GM23338 (cell line): ENCODE measurements at regions not wholly inside any gene's neighbourhood (a gene's known extent, or its start where the extent isn't known, plus 50 kb on each side); places are given as distances from the start of the nearest gene placed in this dataset.

Source experiments
- ATAC-seq: fragments of 200-7000 bp; cut with Tn5 transposase; 3 replicates; pipeline ENCODE4 v1.9.1; 2020
- DNase-seq: peaks from one replicate; pipeline ENCODE4 v3.0.0-alpha.2; 2015; ENCODE audit warnings: low spot score
- H2AFZ ChIP-seq: fragments of 200-600 bp; sonication (generic); 2 replicates; pipeline ENCODE4 v1.8.0; 2016; ENCODE audit warnings: antibody characterized with exemption, mild to moderate bottlenecking, moderate library complexity
- H3F3A ChIP-seq: fragments of 200-600 bp; sonication (generic); replicated peaks from 2 replicates; pipeline ENCODE4 v1.8.0; 2017; ENCODE audit warnings: antibody characterized with exemption, mixed run types, low read depth
- H3K27ac ChIP-seq: fragments of 200-600 bp; sonication (generic); 2 replicates; pipeline ENCODE4 v1.6.1; 2016; ENCODE audit warnings: low read depth
- H3K27me3 ChIP-seq: fragments of 200-600 bp; sonication (generic); 2 replicates; pipeline ENCODE4 v1.8.0; 2016; ENCODE audit warnings: mild to moderate bottlenecking, mixed run types, moderate library complexity; ENCODE audit not compliant: insufficient read depth
- H3K36me3 ChIP-seq: fragments of 200-600 bp; sonication (generic); 2 replicates; pipeline ENCODE4 v1.8.0; 2016; ENCODE audit warnings: mild to moderate bottlenecking; ENCODE audit not compliant: insufficient read depth
- H3K4me1 ChIP-seq: fragments of 200-600 bp; sonication (generic); 2 replicates; pipeline ENCODE4 v1.8.0; 2016; ENCODE audit warnings: mild to moderate bottlenecking, moderate library complexity; ENCODE audit not compliant: insufficient read depth
- H3K4me2 ChIP-seq: fragments of 200-600 bp; sonication (generic); 2 replicates; pipeline ENCODE4 v1.7.1; 2017; ENCODE audit warnings: mixed run types
- H3K4me3 ChIP-seq: fragments of 200-600 bp; sonication (generic); 2 replicates; pipeline ENCODE4 v1.6.1; 2016; ENCODE audit warnings: mixed run types
- H3K79me2 ChIP-seq: fragments of 200-600 bp; sonication (generic); replicated peaks from 2 replicates; pipeline ENCODE4 v1.8.0; 2017; ENCODE audit warnings: mild to moderate bottlenecking; ENCODE audit not compliant: insufficient read depth
- H3K9me2 ChIP-seq: fragments of 200-600 bp; sonication (generic); 2 replicates; pipeline ENCODE4 v1.8.0; 2017; ENCODE audit not compliant: insufficient read depth
- H4K20me1 ChIP-seq: fragments of 200-600 bp; sonication (generic); replicated peaks from 2 replicates; pipeline ENCODE4 v1.8.0; 2017; ENCODE audit warnings: mild to moderate bottlenecking; ENCODE audit not compliant: insufficient read depth
- H3K27ac Mint-ChIP-seq: 2 replicates; pipeline ENCODE4 v1.8.0; 2020; ENCODE audit warnings: inconsistent platforms, mild to moderate bottlenecking, moderate library complexity, mixed read lengths
- H3K27me3 Mint-ChIP-seq: 3 replicates; pipeline ENCODE4 v1.8.0; 2022; ENCODE audit warnings: low read depth, mild to moderate bottlenecking, moderate library complexity, mixed read lengths, inconsistent platforms; ENCODE audit not compliant: insufficient read depth, poor library complexity
- H3K36me3 Mint-ChIP-seq: 3 replicates; pipeline ENCODE4 v1.8.0; 2021; ENCODE audit warnings: low read depth, mild to moderate bottlenecking, inconsistent platforms, moderate library complexity, mixed read lengths
- H3K4me1 Mint-ChIP-seq: 3 replicates; pipeline ENCODE4 v1.8.0; 2020; ENCODE audit warnings: mild to moderate bottlenecking, inconsistent platforms, mixed read lengths
- H3K4me3 Mint-ChIP-seq: 3 replicates; pipeline ENCODE4 v1.8.0; 2021; ENCODE audit warnings: moderate library complexity, mild to moderate bottlenecking, inconsistent platforms, mixed read lengths
- H3K9me3 Mint-ChIP-seq: 3 replicates; pipeline ENCODE4 v1.8.0; 2020; ENCODE audit warnings: moderate library complexity, mild to moderate bottlenecking, inconsistent platforms, mixed read lengths
- CREB1 ChIP-seq: fragments of 250-450 bp; sonication (Bioruptor Pico); IDR thresholded peaks from 2 replicates; pipeline ENCODE4 v1.5.0; 2020; ENCODE audit warnings: low read depth, mild to moderate bottlenecking, moderate library complexity
- EZH2 ChIP-seq: fragments of 200-600 bp; sonication (generic); IDR thresholded peaks from one replicate; pipeline ENCODE4 v1.8.0; 2017; ENCODE audit warnings: antibody characterized with exemption, mild to moderate bottlenecking, low read depth; ENCODE audit not compliant: unreplicated experiment
- EZH2phosphoT487 ChIP-seq: fragments of 200-600 bp; sonication (generic); IDR thresholded peaks from one replicate; pipeline ENCODE4 v1.8.1; 2018; ENCODE audit warnings: antibody characterized with exemption; ENCODE audit not compliant: unreplicated experiment
- JUNB ChIP-seq: IDR thresholded peaks from one replicate; pipeline ENCODE4 v1.6.1; 2016; ENCODE audit warnings: antibody characterized with exemption; ENCODE audit not compliant: unreplicated experiment
- NANOG ChIP-seq: IDR thresholded peaks from 2 replicates; pipeline ENCODE4 v1.6.1; 2016; ENCODE audit warnings: antibody characterized with exemption, borderline replicate concordance
- POLR2AphosphoS5 ChIP-seq: IDR thresholded peaks from 2 replicates; pipeline ENCODE4 v1.6.1; 2016; ENCODE audit warnings: antibody characterized with exemption, low read depth
- STAT1 ChIP-seq: IDR thresholded peaks from one replicate; pipeline ENCODE4 v1.6.1; 2016; ENCODE audit warnings: antibody characterized with exemption; ENCODE audit not compliant: unreplicated experiment
- ZNF114 ChIP-seq: fragments of 250-450 bp; sonication (Bioruptor Pico); IDR thresholded peaks from 2 replicates; pipeline ENCODE4 v1.5.0; 2020; ENCODE audit warnings: mild to moderate bottlenecking, moderate library complexity
- TF ChIP-seq, protein P1 (sequence below): IDR thresholded peaks from 2 replicates; pipeline ENCODE4 v1.6.1; 2016; ENCODE audit warnings: antibody characterized with exemption
- TF ChIP-seq, protein P2 (sequence below), 2 experiments: fragments of 200-600 bp in 1 of 2; sonication (generic) in 1 of 2; conservative IDR thresholded peaks; 2 replicates each; pipeline versions ENCODE4 v1.5.1 to v1.6.1; 2016 to 2017; ENCODE audit warnings: antibody characterized with exemption in 2 of 2, low read depth in 2 of 2, mild to moderate bottlenecking in 2 of 2, moderate library complexity in 1 of 2
- TF ChIP-seq, protein P3 (sequence below): fragments of 250-450 bp; sonication (Bioruptor Pico); IDR thresholded peaks from 2 replicates; pipeline ENCODE4 v1.5.0; 2020; ENCODE audit warnings: mild to moderate bottlenecking, moderate library complexity

DNA sequence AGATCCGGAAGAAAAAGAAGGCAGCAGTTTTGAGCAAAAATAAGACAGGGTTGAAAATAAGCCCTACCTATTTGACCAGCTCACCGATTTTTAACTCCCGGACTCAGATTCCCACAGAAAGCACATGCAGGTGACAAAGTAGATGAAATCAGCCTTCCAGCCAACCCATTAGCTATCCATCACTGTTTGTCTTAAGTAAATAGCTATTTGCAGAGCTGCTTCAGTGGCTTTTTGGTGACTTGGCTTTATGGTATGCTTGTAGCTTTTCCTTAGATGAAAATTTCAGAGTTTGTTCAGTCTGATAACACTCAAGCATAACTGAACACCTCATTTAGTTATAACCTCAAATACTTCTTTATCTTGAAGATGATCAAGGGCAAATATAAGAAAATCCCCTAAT lies 192.6 kb downstream of the HIPK3 start:
- DNase-seq (no peak), ATAC-seq (no peak)
- no peak overlapping the region for H3K27ac Mint-ChIP-seq
- Histone ChIP-seq H3F3A (no peaks in the 10 kb centered on the region), H3K79me2 (no peaks in the 10 kb centered on the region), H3K4me1 (no peaks in the 10 kb centered on the region), H3K36me3 (no peaks in the 10 kb centered on the region), H2AFZ (no peak overlapping the region), H3K4me2 (no peak overlapping the region), H3K4me3 (no peak overlapping the region), H4K20me1 (no peaks in the 10 kb centered on the region; the same call in 1 of the 2 replicates), H3K9me2 (no peaks in the 10 kb centered on the region), H3K27ac (no peak overlapping the region), H3K27me3 (no peaks in the 10 kb centered on the region)
- no peaks in the 10 kb centered on the region for H3K9me3 Mint-ChIP-seq
- H3K36me3 Mint-ChIP-seq = no peaks in the 10 kb centered on the region
- no peak overlapping the region for H3K4me3 Mint-ChIP-seq
- peaks cover 2% of the 10 kb centered on the region for H3K27me3 Mint-ChIP-seq
- no peaks in the 10 kb centered on the region for H3K4me1 Mint-ChIP-seq
- TF ChIP-seq POLR2AphosphoS5 (no peak), JUNB (no peak), STAT1 (no peak), EZH2phosphoT487 (no peak), EZH2 (no peak)
- TF ChIP-seq, protein P1, sequence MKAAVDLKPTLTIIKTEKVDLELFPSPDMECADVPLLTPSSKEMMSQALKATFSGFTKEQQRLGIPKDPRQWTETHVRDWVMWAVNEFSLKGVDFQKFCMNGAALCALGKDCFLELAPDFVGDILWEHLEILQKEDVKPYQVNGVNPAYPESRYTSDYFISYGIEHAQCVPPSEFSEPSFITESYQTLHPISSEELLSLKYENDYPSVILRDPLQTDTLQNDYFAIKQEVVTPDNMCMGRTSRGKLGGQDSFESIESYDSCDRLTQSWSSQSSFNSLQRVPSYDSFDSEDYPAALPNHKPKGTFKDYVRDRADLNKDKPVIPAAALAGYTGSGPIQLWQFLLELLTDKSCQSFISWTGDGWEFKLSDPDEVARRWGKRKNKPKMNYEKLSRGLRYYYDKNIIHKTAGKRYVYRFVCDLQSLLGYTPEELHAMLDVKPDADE = no peak

DNA sequence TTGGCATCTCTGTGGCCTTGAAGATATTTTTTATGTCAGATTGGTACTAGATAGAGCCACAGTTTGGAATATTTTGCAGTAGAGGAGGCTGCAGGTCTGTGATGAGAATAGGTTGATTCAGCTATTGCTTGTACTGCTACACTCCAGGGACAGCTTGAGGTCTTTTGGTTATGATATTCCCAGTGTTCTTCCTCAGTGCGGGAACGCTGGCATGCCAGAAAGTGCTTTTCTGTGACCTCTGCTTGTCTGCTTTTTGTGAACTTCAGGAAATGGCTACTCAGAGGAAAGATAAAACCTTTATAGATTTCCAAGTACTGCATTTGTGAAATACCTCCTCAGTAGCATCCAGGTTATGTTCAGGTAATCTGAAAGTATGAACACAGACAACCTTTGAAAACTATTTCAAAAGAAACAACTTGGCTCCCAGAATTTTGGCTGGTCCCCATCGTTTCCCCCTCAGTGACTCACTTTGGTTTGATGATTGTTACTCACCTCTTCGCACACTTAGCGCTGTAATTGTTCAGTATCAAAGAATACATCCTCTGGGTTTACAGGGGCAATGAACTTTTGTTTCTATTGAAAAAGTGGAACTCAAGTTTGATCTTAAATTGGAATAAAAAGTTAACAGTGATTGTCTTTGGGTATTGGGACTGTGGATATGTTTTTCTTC lies 191.4 kb downstream of the HIPK3 start:
- no peaks in the 10 kb centered on the region for H3K9me3 Mint-ChIP-seq
- TF ChIP-seq JUNB (no peak), EZH2 (no peak), CREB1 (no peak), EZH2phosphoT487 (no peak), NANOG (no peak), STAT1 (no peak), ZNF114 (CRISPR knock-in tag) (no peak), POLR2AphosphoS5 (no peak)
- TF ChIP-seq, protein P1 = no peak
- TF ChIP-seq, protein P2, sequence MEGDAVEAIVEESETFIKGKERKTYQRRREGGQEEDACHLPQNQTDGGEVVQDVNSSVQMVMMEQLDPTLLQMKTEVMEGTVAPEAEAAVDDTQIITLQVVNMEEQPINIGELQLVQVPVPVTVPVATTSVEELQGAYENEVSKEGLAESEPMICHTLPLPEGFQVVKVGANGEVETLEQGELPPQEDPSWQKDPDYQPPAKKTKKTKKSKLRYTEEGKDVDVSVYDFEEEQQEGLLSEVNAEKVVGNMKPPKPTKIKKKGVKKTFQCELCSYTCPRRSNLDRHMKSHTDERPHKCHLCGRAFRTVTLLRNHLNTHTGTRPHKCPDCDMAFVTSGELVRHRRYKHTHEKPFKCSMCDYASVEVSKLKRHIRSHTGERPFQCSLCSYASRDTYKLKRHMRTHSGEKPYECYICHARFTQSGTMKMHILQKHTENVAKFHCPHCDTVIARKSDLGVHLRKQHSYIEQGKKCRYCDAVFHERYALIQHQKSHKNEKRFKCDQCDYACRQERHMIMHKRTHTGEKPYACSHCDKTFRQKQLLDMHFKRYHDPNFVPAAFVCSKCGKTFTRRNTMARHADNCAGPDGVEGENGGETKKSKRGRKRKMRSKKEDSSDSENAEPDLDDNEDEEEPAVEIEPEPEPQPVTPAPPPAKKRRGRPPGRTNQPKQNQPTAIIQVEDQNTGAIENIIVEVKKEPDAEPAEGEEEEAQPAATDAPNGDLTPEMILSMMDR (conservative IDR thresholded peaks at IDR 0.05; ENCODE audit: low read depth in 2 of 2) = no peak
- TF ChIP-seq, protein P3, sequence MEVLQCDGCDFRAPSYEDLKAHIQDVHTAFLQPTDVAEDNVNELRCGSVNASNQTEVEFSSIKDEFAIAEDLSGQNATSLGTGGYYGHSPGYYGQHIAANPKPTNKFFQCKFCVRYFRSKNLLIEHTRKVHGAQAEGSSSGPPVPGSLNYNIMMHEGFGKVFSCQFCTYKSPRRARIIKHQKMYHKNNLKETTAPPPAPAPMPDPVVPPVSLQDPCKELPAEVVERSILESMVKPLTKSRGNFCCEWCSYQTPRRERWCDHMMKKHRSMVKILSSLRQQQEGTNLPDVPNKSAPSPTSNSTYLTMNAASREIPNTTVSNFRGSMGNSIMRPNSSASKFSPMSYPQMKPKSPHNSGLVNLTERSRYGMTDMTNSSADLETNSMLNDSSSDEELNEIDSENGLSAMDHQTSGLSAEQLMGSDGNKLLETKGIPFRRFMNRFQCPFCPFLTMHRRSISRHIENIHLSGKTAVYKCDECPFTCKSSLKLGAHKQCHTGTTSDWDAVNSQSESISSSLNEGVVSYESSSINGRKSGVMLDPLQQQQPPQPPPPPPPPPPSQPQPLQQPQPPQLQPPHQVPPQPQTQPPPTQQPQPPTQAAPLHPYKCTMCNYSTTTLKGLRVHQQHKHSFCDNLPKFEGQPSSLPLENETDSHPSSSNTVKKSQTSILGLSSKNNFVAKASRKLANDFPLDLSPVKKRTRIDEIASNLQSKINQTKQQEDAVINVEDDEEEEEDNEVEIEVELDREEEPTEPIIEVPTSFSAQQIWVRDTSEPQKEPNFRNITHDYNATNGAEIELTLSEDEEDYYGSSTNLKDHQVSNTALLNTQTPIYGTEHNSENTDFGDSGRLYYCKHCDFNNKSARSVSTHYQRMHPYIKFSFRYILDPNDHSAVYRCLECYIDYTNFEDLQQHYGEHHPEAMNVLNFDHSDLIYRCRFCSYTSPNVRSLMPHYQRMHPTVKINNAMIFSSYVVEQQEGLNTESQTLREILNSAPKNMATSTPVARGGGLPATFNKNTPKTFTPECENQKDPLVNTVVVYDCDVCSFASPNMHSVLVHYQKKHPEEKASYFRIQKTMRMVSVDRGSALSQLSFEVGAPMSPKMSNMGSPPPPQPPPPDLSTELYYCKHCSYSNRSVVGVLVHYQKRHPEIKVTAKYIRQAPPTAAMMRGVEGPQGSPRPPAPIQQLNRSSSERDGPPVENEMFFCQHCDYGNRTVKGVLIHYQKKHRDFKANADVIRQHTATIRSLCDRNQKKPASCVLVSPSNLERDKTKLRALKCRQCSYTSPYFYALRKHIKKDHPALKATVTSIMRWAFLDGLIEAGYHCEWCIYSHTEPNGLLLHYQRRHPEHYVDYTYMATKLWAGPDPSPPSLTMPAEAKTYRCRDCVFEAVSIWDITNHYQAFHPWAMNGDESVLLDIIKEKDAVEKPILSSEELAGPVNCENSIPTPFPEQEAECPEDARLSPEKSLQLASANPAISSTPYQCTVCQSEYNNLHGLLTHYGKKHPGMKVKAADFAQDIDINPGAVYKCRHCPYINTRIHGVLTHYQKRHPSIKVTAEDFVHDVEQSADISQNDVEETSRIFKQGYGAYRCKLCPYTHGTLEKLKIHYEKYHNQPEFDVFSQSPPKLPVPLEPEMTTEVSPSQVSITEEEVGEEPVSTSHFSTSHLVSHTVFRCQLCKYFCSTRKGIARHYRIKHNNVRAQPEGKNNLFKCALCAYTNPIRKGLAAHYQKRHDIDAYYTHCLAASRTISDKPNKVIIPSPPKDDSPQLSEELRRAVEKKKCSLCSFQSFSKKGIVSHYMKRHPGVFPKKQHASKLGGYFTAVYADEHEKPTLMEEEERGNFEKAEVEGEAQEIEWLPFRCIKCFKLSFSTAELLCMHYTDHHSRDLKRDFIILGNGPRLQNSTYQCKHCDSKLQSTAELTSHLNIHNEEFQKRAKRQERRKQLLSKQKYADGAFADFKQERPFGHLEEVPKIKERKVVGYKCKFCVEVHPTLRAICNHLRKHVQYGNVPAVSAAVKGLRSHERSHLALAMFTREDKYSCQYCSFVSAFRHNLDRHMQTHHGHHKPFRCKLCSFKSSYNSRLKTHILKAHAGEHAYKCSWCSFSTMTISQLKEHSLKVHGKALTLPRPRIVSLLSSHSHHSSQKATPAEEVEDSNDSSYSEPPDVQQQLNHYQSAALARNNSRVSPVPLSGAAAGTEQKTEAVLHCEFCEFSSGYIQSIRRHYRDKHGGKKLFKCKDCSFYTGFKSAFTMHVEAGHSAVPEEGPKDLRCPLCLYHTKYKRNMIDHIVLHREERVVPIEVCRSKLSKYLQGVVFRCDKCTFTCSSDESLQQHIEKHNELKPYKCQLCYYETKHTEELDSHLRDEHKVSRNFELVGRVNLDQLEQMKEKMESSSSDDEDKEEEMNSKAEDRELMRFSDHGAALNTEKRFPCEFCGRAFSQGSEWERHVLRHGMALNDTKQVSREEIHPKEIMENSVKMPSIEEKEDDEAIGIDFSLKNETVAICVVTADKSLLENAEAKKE (CRISPR knock-in tag) = no peak

More for the DNA sequence above, 191.4 kb downstream of the HIPK3 start:
- no peak for ATAC-seq
- Histone ChIP-seq H3K4me2 (no peak overlapping the region), H3K79me2 (no peaks in the 10 kb centered on the region), H3K27me3 (no peaks in the 10 kb centered on the region), H3F3A (no peaks in the 10 kb centered on the region), H3K36me3 (no peaks in the 10 kb centered on the region), H3K27ac (no peak overlapping the region), H2AFZ (no peak overlapping the region), H4K20me1 (no peaks in the 10 kb centered on the region; the same call in 1 of the 2 replicates), H3K4me3 (no peak overlapping the region), H3K9me2 (no peaks in the 10 kb centered on the region), H3K4me1 (no peaks in the 10 kb centered on the region)
- Mint-ChIP-seq H3K27me3 (no peaks in the 10 kb centered on the region), H3K4me1 (no peaks in the 10 kb centered on the region), H3K36me3 (no peaks in the 10 kb centered on the region), H3K27ac (no peak overlapping the region), H3K4me3 (no peak overlapping the region)
- no peak for DNase-seq
